GM18502 (cell line): ENCODE measurements at regions not wholly inside any gene's neighbourhood (a gene's known extent, or its start where the extent isn't known, plus 50 kb on each side); places are given as distances from the start of the nearest gene placed in this dataset.
"Not testable (repeated sequence)": the region's sequence is repeated elsewhere in the genome, so short reads cannot be mapped to it uniquely, and the experiment has no call there.

Experiments used
- ATAC-seq: cut with Tn5 transposase; IDR thresholded peaks from one replicate; pipeline ENCODE4 v1.9.1; 2021; ENCODE audit warnings: mild to moderate bottlenecking; ENCODE audit not compliant: unreplicated experiment, poor library complexity

DNA sequence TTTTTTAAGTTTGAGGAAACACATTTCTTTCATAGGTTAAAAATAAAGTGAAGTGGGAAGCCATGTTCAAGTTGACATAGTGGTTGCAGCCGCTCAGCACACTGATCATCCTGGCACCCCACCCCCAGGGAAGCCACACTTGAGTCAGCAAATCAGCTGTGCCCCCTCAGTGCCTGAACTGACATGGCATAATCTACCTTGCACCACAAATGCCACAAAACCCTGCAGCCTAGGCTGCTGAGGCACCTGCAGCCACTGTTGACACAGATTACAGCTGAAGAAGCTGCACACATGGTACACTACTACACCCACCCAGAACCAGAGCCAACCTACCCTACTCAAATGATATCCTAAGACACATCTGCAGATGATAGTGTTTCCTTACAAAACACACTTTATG lies 77.5 kb upstream of the RIMS1 start:
- no peak for ATAC-seq

DNA sequence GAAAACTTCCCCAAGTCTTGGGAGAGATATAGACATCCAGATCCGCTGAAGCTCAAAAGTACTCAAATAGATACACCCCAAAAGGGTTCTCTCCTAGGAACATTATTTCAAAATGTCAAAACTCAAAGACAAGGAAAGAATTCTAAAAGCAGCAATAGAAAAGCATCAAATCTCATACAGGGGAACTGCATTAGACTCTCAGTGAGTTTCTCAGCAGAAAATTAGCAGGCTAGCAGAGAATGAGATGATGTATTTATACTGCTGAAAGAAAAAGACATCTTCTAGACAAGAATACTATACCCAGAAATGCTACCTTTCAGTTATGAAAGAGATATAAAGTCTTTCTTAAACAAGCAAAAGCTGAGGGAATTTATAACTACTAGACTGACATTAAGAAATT lies 75.5 kb upstream of the RIMS1 start:
- ATAC-seq: no peak

DNA sequence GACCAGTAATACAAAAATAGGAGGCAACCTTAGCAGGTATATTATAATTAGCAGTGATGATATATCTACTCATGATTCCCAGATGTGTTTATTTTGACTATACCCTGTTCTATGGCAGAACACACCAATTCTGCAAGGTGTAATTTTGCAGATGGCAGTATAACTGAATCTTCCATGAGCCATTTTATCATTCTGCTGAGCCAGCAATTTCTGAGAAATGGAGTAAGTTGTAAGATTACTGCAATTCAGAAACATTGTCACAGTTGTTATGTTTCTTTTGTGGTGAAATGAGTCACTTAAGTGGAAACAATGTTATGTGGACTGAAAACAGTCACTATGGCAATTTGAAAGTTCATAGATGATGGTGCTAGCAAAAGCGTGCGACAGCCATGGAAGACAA lies 63.7 kb upstream of the RIMS1 start:
- ATAC-seq: no peak

DNA sequence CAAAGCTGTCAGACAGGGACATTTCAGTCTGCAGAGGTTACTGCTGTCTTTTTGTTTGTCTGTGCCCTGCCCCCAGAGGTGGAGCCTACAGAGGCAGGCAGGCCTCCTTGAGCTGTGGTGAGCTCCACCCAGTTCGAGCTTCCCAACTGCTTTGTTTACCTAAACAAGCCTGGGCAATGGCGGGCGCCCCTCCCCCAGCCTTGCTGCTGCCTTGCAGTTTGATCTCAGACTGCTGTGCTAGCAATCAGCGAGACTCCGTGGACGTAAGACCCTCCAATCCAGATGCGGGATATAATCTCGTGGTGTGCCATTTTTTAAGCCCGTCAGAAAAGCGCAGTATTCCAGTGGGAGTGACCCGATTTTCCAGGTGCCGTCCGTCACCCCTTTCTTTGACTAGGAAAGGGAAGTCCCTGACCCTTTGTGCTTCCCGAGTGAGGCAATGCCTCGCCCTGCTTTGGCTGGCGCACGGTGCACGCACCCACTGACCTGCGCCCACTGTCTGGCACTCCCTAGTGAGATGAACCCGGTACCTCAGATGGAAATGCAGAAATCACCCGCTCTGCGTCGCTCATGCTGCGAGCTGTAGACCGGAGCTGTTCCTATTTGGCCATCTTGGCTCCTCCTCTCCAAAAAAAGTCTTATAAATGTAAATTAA lies 54.1 kb upstream of the RIMS1 start:
- not testable (repeated sequence) for ATAC-seq
